Stimulated activated CD8-positive, alpha-beta memory T cell treated with anti-CD3 and anti-CD28 coated beads, Interleukin-12 subunit alpha, Interleukin-12 subunit beta, amount 100 ng/mL, for 24 hours (primary cell): ENCODE measurements at regions not wholly inside any gene's neighbourhood (a gene's known extent, or its start where the extent isn't known, plus 50 kb on each side); places are given as distances from the start of the nearest gene placed in this dataset.

Experiments
- DNase-seq: peaks from one replicate; pipeline ENCODE4 v3.0.0-alpha.2; 2020; ENCODE audit errors: extremely low read depth

GRCh38 chr14:106844608-106845285, 1318.4 kb downstream of the TMEM121 start:
- DNase-seq, result no peak

GRCh38 chr14:106845286-106846087, 1319.1 kb downstream of the TMEM121 start:
- DNase-seq, result no peak

GRCh38 chr14:106846218-106846617, 1319.8 kb downstream of the TMEM121 start:
- no peak for DNase-seq

- no peak for DNase-seq
Observed at GRCh38 chr14:106848330-106849121, 1322.1 kb downstream of the TMEM121 start.

GRCh38 chr14:106850913-106851825, 1324.8 kb downstream of the TMEM121 start:
- no peak for DNase-seq

GRCh38 chr14:106872611-106873446, 1346.4 kb downstream of the TMEM121 start:
- DNase-seq, result peak; percentile 63

GRCh38 chr14:106874350-106874749, 1348.0 kb downstream of the TMEM121 start:
- DNase-seq, result no peak

- no peak for DNase-seq
Observed at GRCh38 chr14:106875503-106875902, 1349.1 kb downstream of the TMEM121 start.

GRCh38 chr14:106876711-106877110, 1350.3 kb downstream of the TMEM121 start:
- no peak for DNase-seq

GRCh38 chr14:106877517-106877916, 1351.1 kb downstream of the TMEM121 start:
- no peak for DNase-seq

- no peak for DNase-seq
Observed at GRCh38 chr14:106879241-106879640, 1352.9 kb downstream of the TMEM121 start.

- DNase-seq, result no peak
Observed at GRCh38 chr14:106883218-106883692, 1356.9 kb downstream of the TMEM121 start.
